Tongue (tissue), 1 donor: ENCODE measurements at regions not wholly inside any gene's neighbourhood (a gene's known extent, or its start where the extent isn't known, plus 50 kb on each side); places are given as distances from the start of the nearest gene placed in this dataset.
"Not testable (repeated sequence)": the region's sequence is repeated elsewhere in the genome, so short reads cannot be mapped to it uniquely, and the experiment has no call there.

Experiments
- DNase-seq: peaks from one replicate; pipeline ENCODE4 v3.0.0-alpha.2; 2015

DNA sequence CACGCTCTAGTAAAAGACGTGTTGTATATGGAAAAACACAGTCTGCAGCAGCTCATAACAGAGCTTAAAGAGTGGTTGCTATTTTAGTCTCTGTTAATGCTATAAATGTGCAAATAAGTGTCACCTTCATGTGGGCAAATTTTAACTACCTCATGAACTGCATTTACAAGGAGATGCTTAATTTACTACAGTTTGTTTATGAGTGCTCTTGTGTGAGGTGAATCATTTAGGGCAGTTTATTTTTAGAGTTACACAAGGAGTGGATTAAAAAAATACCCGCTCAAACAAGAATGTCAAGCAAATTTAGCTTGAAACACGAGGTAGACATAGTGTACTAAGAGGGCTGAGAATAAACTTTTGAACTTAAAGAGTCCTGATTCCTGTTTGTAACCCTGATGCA, 579.0 kb downstream of the MFSD1 start:
- no peak for DNase-seq

DNA sequence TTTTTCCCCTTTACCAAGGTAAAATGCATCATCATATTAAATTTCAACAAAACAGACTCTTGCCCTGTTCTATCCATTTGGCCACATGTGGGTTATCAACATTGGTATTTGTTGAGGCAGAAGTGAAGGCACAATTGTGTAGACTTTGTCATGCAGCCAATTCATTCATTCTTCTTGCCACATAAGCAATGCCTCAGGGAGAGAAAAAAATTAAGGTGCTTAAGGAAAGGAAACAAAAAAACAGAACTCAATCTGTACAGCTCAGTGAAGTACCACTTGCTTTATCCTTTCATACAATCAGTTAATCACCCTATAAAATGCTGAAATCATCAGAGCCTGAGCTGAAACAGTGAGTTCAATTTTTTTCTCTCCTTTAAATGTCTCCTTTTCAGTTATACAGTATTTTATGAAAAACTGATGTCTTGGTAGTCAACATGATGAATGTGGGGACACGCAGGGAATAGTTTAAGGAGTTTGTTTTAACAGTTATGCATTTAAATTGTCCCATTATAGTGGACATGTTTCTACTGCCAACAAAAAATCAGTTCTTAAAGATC, 588.9 kb downstream of the MFSD1 start:
- DNase-seq = no peak

- DNase-seq = not testable (repeated sequence)
Measured at GRCh38 chr3:159397683-159398082, 591.0 kb upstream of the IL12A start.

DNA sequence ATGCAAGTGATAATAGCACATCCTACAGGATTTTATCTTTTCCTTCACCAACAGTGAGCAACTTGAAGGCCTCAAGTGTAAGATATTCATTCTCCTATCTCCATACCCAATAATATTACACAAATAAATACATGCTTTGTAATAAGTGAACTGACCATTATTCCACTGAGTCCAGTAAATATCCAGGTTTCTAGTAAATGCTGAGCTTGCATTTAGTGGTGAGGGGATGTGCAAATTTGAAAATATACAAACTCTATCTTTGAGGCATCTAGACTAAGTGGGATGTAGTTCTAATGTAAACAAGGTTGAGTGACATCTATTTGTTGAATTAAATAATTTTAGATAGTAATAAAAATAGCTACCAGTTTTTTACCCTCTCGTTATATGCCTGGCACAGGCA, 587.6 kb upstream of the IL12A start:
- no peak for DNase-seq

GRCh38 chr3:159409711-159410110, 578.9 kb upstream of the IL12A start:
- not testable (repeated sequence) for DNase-seq

DNA sequence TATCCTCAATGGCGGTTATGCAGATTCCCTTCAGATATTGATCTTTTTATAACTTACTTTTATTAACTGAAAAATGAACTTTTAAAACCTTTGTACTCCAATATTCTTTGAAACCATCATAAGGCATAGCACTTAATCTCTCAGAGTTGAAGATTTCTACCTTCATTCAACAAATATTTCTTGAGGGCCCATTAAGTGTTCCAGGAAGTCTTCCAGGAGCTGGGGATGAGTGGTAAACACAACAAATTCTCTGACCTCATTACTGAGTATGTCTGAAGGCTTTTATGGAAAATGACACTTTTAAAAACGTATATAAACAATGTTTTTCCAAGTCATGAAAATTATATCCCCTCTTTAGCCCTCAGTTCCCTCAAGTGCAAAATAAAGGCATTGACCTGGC, 575.3 kb upstream of the IL12A start:
- no peak for DNase-seq

DNA sequence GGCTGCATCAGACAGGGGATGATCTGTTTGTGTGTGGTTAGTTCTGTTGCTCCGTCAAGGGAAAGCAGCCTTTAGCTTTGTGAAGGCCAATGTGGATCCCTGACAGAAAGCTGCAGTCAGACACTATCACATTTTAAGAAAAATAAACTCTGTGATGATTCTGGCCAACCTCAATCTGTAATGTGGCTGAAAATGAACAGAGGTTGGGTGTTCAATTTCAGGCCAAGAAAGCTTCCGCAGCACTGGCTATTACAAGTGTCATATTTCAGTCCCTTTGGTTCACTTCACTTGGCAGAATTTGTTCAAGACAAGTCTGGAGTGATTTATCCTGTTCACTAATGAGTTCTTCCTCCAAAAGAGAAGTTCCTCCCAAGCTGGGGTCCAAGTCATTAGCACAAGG, 571.8 kb upstream of the IL12A start:
- peak; percentile 60 for DNase-seq

DNA sequence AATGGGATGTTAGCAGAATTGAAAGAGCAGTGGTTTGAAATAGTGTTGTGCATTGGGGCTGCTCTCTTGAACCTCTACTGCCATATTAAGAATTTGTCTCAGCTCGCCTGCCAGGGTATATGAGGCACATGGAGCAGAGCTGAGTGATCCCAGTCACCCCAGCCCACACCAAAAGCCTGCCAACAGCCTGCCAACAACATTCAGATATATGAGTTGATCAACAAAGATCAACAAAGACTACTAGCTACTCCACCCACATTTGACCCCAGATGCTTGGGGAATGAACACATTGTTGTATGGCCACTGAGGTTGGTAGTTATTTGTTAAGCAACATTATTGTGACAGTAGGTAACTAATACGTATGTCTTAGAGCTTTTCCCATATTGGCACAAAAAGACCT, 570.9 kb upstream of the IL12A start:
- DNase-seq = no peak

DNA sequence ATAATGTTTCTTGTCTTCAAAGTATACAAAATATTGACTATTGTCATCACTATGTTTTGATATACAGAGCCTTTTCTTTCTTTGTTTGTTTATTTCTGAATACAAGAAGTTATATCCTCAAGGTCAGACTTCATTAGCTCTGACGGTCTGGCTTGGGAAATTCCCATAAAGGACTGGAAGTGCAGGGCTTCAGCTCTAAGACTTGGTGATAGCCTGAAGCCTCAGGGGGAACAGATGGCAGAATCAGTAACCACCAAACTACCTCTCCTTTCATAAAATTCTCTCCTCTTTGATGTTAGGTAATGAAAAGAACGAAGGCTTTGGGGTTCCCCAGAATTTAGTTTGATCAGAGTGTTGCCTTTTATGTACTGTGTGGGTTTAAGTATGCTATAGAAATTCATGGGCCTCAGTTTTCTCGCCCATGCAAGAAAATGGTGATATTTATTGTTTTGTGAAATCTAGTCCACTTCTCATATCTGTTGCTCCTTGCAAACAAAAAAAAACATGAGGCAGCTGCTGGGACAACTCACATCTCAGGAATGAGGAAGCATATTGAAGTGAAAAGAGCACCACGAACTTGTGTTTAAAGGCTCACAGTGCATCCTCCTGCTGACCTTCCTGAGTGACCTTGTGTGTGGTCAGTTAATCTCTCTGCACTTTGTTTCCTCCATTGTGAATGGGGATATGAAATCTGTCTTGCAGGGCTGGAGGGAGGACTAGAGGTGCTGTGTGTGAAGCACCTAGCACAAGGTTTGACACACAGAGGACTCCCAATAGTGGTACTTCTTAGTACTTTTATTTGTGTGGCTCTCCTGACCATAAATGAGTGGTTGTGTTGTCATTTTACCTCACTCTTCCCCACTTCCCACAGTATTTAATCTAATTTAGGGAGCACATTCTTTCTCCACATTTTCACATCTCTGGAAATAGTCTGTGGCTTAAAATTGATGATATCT, 569.8 kb upstream of the IL12A start:
- no peak for DNase-seq

- DNase-seq = no peak
Measured at GRCh38 chr3:159429702-159430101, 558.9 kb upstream of the IL12A start.

GRCh38 chr3:159432682-159433340, 555.8 kb upstream of the IL12A start:
- DNase-seq = no peak

GRCh38 chr3:159439346-159439745, 549.3 kb upstream of the IL12A start:
- DNase-seq = no peak

DNA sequence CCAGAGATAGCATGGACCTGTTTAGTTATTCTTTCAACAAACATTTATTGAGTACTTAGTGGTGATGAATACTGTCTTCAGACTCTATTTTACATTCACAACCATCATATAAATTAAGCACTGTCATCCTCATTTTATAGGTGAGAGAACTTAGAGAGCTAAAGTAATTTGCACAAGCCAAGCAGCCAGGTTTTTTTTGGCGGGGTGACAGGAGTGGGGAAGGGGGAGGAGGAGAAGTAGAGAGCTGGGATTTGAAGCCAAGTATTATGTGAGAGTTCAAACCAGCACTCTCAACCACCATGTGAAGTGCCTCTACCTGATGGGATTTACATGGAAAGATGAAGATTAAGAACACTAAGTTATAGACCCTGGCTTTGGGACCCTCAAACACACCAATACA, 547.4 kb upstream of the IL12A start:
- DNase-seq = no peak

DNA sequence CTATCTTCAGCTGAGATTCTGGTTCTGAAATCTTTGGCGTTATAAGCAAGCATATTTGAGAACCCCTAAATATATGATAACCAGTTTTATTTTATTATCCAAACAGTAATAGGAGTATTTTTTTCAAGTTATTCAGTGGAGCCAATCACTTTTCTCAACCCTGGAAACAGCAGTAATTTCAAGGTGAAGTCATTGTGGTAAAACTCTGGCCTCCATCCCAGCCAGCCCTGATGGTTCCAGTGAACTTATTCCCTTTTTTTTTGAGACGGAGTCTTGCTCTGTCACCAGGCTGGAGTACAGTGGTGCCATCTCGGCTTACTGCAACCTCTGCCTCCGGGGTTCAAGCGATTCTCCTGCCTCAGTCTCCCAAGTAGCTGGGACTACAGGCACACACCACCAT, 545.4 kb upstream of the IL12A start:
- no peak for DNase-seq

DNA sequence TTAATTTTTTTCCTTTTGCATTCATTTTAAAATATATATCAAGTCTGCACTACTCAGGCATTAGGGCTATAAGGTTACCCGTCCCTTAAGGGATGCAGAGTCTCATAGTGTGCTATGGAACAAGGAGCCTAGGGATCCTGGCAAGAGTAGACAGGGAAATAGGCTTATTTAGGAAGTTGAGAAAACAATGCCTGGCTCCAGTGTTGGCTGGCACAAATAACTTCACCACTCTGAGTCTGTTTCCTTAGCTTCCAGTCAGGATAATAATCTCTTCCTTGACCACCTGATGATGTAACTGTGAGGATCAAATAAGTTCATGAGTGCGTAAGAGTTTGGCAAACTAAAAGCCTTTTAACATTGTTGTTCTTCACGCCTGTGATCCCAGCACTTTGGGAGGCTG, 540.8 kb upstream of the IL12A start:
- DNase-seq = no peak

DNA sequence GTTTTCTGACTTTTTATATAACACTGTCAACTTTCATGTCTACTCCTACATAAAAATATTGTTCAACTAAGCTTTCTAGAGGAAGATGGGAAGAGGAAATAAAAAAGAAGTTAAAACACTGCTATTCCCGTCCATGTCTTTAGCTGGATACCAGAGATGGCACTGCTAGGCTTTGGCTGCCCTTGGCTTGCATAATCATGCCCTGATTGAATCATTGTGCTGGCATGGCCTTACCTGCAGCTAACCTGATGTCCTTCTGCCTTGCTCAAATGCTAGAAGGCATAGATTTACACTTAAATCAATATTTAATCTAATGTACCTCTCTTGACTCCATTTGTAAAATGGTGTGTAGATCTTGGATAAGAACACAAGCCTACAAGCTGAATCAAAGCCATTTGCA, 539.7 kb upstream of the IL12A start:
- no peak for DNase-seq

DNA sequence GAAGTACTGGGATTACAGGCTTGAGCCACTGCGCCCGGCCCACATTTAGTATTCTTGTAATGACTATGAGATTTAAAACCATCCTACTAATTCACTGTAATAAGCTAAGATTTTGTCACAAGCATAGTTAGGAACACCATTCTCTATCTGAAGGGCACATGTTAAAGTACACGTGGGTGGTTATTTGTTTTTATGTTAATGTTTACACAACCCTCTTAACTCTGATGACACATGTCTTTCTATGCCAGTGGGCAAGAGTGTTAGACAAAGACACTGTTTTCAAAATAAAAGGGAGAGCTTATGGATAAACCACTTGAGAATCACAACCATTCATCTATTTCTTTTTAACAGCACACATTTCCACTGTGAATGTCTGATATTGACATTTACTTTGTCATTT, 537.6 kb upstream of the IL12A start:
- no peak for DNase-seq

- DNase-seq = no peak
Measured at GRCh38 chr3:159451482-159451881, 537.2 kb upstream of the IL12A start.

DNA sequence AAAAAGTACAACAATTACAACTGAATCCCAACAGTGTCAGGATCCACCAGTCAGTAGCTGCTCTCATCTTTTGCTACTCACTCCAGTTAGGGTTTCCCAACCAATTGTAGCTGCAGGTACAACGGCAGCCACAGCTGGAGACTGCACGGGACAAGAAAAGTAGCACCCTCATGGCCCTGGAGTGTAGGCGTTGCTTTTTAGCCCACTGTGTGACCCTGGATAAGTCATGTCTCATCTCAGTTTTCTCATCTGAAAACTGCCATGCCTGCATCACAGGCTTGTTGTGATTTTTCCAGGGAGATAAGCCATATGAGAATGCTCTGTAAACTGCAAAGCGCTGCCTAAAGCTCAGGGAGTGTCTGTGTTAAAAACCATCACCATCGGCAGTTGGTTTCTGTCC, 535.6 kb upstream of the IL12A start:
- DNase-seq = no peak

- no peak for DNase-seq
Measured at GRCh38 chr3:159453945-159454344, 534.7 kb upstream of the IL12A start.

- DNase-seq = no peak
Measured at GRCh38 chr3:159455741-159456181, 532.9 kb upstream of the IL12A start.

GRCh38 chr3:159458010-159458409, 530.6 kb upstream of the IL12A start:
- no peak for DNase-seq

GRCh38 chr3:159458982-159459381, 529.7 kb upstream of the IL12A start:
- DNase-seq = no peak
